Umbilical cord (tissue), 1 donor: ENCODE measurements at regions not wholly inside any gene's neighbourhood (a gene's known extent, or its start where the extent isn't known, plus 50 kb on each side); places are given as distances from the start of the nearest gene placed in this dataset.
A peak's percentile ranks its signal among the peaks of the same experiment; 100 is the strongest.

ENCODE experiments used
- DNase-seq: peaks from one replicate; pipeline ENCODE4 v3.0.0-alpha.2; 2015; ENCODE audit warnings: low spot score

- DNase-seq: no peak
Observed at GRCh38 chr9:14520341-14520740, 172.9 kb downstream of the ZDHHC21 start.

DNA sequence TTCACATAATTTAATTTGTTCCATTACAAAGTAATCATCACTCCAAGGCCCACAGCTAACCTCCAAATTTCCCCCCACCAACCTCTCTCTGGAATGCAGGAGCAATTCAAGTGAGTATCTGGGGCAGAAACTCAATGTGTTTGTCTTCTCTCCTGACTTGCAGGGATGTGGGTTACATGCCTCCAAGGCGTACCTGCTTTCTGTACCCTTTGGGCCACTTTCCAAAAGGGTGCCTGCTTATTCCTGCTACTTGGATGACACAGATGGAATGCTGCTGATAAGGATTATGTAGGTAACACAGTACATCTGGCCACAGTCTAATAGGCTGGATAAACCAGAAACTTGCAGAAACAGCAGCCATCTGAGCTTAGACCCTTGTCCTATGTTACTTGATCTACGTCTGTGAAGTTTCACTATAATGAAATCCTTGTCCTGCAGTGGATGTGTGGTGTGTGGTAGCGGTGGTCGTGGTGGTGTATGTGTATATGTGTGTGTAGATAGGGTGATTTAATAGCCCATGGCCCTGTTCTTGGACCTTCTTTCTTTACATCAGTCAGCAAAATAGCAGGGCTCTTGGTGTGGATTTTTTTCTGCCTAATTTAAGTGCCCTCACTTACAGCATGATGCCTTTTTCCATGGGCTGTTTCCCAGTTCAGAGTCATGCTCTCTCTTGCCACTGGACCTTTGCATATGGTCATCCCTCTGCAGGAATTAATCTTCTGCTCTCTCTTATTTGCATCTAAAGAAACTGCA, 175.9 kb downstream of the ZDHHC21 start:
- no peak for DNase-seq

DNA sequence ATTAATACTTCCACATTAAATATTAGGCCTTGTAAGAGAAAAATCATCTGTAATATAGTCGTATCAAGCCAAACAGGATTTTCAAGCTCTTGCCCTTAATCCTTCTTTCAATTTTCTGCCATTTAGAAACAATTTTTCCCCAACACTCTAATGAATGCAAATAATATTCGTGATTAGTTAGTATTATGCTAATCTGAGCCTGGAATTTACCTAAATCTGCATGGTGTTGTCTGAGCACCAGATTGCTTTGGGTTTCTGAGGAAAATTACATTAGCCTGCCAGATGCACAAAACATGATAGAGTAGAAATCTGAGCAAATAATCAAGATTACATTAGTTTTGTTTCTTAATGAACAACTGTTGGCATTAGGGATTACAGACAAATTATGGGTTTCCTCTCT, 176.6 kb downstream of the ZDHHC21 start:
- no peak for DNase-seq

DNA sequence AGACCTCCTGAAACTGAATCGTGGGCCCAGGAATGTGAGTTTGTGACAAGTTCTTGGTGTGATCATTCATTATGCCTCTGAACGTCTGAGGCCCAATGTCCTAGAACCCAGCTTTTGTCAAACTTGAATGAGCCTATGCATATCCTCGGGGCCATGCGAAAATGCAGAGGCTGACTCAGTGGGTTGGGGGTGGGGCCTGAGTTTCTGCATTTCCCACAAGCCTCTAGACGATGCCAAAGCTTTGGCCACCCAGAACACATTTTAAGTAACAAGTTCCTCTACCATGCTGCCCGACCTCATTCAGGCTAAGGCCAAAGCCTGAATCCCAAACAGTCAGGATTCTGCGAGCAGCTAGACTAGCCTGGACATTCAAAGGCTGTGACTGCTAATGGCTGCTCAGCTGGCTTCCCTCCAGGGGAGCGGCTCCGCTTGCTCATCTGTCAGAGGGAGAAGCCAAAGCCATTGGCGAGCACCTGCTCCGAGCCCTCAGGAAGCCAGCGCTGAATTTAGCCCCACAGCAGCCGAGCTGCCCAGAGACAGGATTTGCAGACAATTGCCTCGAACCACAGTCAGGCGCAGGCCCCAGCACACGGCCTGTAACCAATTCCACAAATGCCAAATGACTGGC, 177.5 kb downstream of the ZDHHC21 start:
- no peak for DNase-seq

DNA sequence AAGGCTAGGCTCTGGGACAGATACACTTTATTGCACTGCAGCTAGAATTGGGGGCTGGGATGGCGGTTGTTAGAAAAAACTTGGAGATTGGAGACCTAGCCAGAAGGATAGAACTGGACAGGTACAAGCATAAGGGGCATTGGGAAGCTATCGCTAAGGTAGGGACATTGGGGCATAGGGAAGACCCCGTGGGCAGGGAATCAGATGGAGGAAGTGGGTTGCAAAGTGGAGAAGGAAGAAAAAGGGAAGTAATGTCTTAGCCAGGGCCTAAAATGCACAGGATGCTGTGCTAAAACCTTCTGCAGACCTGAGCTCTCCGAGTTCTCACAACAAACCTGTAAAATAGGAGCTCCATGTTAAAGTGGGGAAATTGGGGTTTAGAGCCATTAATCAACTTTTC, 178.2 kb downstream of the ZDHHC21 start:
- DNase-seq: no peak

GRCh38 chr9:14512942-14513341, 180.3 kb downstream of the ZDHHC21 start:
- no peak for DNase-seq

DNA sequence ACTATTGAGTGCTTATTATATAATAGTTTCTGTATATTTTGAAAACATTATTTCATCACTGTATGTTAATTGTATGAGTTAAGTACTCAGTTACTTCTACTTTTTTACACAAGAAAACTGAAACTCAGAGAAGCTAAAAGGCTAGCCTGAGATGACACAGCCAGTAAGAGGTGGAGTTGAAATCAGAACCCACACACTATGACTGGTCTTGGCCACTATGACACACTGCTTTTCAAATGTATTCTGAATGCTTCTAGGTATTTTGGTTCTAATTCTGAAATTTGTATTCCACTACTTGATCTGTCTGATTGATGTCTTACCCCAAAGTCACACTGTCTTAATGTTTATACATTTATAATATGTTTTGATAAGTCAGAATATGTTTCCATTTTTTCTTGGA, 181.8 kb downstream of the ZDHHC21 start:
- no peak for DNase-seq

- no peak for DNase-seq
Observed at GRCh38 chr9:14508884-14509283, 184.3 kb downstream of the ZDHHC21 start.

DNA sequence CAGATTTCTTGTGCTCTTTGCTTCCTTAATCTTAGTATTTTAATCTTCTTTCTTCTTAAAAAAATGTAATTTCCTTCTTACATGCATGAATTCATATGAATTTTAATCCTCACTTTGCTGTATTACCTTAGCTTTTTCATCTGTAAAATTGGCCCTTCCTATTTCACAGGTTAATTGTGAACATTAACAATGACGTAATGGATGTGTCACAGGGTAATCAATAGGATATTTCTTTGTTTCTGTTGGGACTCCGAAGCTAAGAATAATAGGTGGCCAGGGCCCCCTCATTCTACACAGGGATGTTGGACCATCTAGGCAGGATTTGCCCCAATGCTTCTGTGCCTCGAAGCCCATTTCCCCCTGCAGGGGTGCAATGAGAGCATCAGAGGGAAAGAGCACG, 187.4 kb upstream of the NFIB start:
- no peak for DNase-seq

DNA sequence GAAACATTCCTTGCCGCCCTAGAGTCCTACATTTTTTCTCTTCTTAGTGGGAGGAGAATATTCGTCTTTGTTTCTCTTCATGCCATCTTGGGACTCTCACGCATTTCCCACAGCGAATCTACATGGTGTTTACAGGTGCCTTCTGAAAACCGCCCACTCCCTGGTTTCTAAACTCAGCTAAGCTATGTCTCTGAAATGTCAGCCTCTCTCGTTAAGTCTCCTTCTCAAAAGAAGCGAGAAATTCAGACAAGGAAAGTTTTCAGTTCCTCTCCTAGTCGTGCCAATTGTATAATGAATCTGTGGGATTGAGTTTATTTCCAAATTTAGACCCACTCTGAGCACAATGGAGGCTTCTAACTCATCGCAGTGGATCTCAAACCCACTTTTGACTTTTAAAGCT, 186.8 kb upstream of the NFIB start:
- no peak for DNase-seq

GRCh38 chr9:14499976-14500375, 186.0 kb upstream of the NFIB start:
- DNase-seq: no peak

GRCh38 chr9:14498824-14499223, 184.9 kb upstream of the NFIB start:
- no peak for DNase-seq

DNA sequence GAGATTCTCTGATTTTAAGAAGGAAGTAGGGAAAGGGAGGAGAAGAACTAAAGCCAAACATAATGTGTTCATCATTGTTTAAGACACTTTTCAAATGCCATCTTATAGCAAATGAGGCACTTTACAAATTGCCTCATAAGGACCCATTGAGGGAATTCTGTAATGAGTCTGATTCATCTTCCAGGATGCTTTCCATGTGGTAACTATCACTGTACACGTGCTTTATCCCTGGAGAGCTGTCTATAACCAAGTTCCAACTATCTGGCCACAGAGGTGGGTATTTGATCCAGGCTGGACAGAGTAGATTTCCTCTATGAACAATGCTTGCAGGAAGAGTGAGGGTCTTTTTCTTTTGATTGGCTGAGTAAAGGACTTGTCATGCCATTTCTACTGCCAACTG, 183.5 kb upstream of the NFIB start:
- no peak for DNase-seq

GRCh38 chr9:14488421-14489190, 174.7 kb upstream of the NFIB start:
- DNase-seq: peak; percentile 15

GRCh38 chr9:14487547-14488185, 173.7 kb upstream of the NFIB start:
- DNase-seq: no peak

DNA sequence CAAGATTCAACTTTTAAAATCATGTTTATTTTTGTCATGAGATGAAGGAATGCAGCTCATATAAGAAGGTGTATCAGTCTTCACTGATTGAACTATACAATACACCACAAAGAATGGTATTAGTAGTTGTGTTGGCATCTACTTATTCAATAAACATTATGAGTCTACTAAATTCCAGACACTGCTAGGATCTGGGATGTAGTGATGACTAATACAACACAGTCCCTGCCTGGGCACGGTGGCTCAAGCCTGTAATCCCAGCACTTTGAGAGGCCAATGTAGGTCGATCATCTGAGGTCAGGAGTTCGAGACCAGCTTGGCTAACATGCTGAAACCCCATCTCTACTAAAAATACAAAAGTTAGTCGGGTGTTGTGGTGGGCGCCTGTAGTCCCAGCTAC, 171.4 kb upstream of the NFIB start:
- DNase-seq: no peak

- no peak for DNase-seq
Observed at GRCh38 chr9:14482856-14483255, 168.9 kb upstream of the NFIB start.

GRCh38 chr9:14480526-14480925, 166.6 kb upstream of the NFIB start:
- no peak for DNase-seq

DNA sequence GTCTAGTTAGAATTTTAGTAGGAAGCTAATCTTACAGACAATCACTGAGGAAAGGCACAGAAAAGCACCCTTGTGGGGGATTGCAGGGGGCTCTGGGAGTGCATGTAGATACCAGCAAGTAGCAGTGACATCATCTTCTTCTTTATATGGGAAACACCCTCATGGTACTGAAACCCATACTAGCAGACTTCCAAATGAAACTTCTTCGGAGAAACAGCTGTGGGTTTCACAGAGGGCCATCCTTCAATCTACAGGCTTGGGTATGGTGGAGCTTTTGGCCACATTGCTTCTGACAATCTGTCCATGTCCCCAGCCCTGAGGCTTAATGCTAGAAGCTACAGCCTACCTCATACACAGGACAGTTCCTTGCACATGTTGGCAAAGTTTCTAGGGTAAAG, 165.2 kb upstream of the NFIB start:
- no peak for DNase-seq

GRCh38 chr9:14478175-14479162, 164.5 kb upstream of the NFIB start:
- no peak for DNase-seq

DNA sequence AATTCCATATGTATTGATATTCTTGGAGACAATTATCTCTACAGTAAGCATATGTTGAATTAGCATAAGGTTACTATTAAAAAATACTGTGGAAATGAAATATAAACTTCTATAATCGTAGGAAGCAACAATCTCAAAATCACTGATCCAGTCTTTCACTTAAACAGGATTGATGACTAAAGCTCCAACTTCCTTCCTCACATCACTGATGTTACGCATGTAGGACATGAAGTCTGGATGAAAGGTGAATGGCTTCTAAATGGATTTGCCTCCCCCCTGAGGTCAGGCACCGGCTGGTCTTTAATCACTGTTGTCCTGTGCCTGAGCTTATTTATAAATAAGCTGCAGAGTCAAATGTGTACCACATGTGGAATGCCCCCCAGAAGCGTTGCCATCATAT, 157.1 kb upstream of the NFIB start:
- no peak for DNase-seq
